WTC11 (cell line): ENCODE measurements at regions not wholly inside any gene's neighbourhood (a gene's known extent, or its start where the extent isn't known, plus 50 kb on each side); places are given as distances from the start of the nearest gene placed in this dataset.

ENCODE experiments used
- ATF2 ChIP-seq: sonication (generic); formaldehyde crosslinking; IDR thresholded peaks from 2 replicates; pipeline ENCODE4 v1.8.1; 2022; ENCODE audit warnings: low read depth, missing genetic modification reagents, borderline replicate concordance
- E2F4 ChIP-seq: sonication (generic); formaldehyde crosslinking; IDR thresholded peaks from 2 replicates; pipeline ENCODE4 v1.8.1; 2022; ENCODE audit warnings: low read depth, mild to moderate bottlenecking, moderate library complexity, missing genetic modification reagents, borderline replicate concordance
- E2F5 ChIP-seq: sonication (generic); formaldehyde crosslinking; IDR thresholded peaks from 2 replicates; pipeline ENCODE4 v1.8.1; 2022; ENCODE audit warnings: mild to moderate bottlenecking, moderate library complexity, missing genetic modification reagents
- ETV6 ChIP-seq: sonication (generic); formaldehyde crosslinking; IDR thresholded peaks from 2 replicates; pipeline ENCODE4 v1.8.1; 2022; ENCODE audit warnings: mild to moderate bottlenecking, missing genetic modification reagents
- JUN ChIP-seq: sonication (generic); formaldehyde crosslinking; IDR thresholded peaks from 2 replicates; pipeline ENCODE4 v1.8.0; 2023; ENCODE audit warnings: mild to moderate bottlenecking, missing genetic modification reagents
- KAT7 ChIP-seq: sonication (generic); formaldehyde crosslinking; IDR thresholded peaks from 2 replicates; pipeline ENCODE4 v1.8.1; 2023; ENCODE audit warnings: missing genetic modification reagents, mild to moderate bottlenecking, borderline replicate concordance
- MAX ChIP-seq: sonication (generic); formaldehyde crosslinking; IDR thresholded peaks from 2 replicates; pipeline ENCODE4 v1.8.0; 2022; ENCODE audit warnings: mild to moderate bottlenecking, missing genetic modification reagents
- SMAD4 ChIP-seq: sonication (generic); formaldehyde crosslinking; IDR thresholded peaks from 2 replicates; pipeline ENCODE4 v1.8.0; 2022; ENCODE audit warnings: mild to moderate bottlenecking, missing genetic modification reagents
- TEAD4 ChIP-seq: sonication (generic); formaldehyde crosslinking; IDR thresholded peaks from 2 replicates; pipeline ENCODE4 v1.8.0; 2022; ENCODE audit warnings: mild to moderate bottlenecking, missing genetic modification reagents
- TP53 ChIP-seq: sonication (generic); formaldehyde crosslinking; IDR thresholded peaks from 2 replicates; pipeline ENCODE4 v1.8.1; 2023; ENCODE audit warnings: mild to moderate bottlenecking, missing genetic modification reagents
- ZMAT4 ChIP-seq: fragments of 250-450 bp; sonication (Bioruptor Pico); IDR thresholded peaks from 2 replicates; pipeline ENCODE4 v1.9.0; 2021; ENCODE audit warnings: mild to moderate bottlenecking
- ZNF138 ChIP-seq: sonication (generic); formaldehyde crosslinking; conservative IDR thresholded peaks from 2 replicates; pipeline ENCODE4 v1.8.1; 2022; ENCODE audit warnings: mild to moderate bottlenecking, moderate library complexity, missing genetic modification reagents
- ZNF512 ChIP-seq: sonication (generic); formaldehyde crosslinking; IDR thresholded peaks from 2 replicates; pipeline ENCODE4 v1.8.1; 2022; ENCODE audit warnings: missing genetic modification reagents, borderline replicate concordance
- TF ChIP-seq, protein P1 (sequence below): fragments of 200-600 bp; IDR thresholded peaks from 2 replicates; pipeline ENCODE4 v1.8.0; 2022; ENCODE audit warnings: antibody characterized with exemption

GRCh38 chr6:74596588-74596987 lies 609.3 kb downstream of the COL12A1 start:
- TF ChIP-seq ETV6 (CRISPR knock-in tag) (no peak), ZMAT4 (CRISPR knock-in tag) (no peak), ZNF512 (no peak), TEAD4 (CRISPR knock-in tag) (no peak), KAT7 (CRISPR knock-in tag) (no peak), MAX (CRISPR knock-in tag) (no peak), SMAD4 (CRISPR knock-in tag) (no peak), ATF2 (CRISPR knock-in tag) (no peak), TP53 (no peak), E2F5 (CRISPR knock-in tag) (no peak), ZNF138 (CRISPR knock-in tag) (no peak), E2F4 (no peak), JUN (CRISPR knock-in tag) (no peak)
- TF ChIP-seq, protein P1, sequence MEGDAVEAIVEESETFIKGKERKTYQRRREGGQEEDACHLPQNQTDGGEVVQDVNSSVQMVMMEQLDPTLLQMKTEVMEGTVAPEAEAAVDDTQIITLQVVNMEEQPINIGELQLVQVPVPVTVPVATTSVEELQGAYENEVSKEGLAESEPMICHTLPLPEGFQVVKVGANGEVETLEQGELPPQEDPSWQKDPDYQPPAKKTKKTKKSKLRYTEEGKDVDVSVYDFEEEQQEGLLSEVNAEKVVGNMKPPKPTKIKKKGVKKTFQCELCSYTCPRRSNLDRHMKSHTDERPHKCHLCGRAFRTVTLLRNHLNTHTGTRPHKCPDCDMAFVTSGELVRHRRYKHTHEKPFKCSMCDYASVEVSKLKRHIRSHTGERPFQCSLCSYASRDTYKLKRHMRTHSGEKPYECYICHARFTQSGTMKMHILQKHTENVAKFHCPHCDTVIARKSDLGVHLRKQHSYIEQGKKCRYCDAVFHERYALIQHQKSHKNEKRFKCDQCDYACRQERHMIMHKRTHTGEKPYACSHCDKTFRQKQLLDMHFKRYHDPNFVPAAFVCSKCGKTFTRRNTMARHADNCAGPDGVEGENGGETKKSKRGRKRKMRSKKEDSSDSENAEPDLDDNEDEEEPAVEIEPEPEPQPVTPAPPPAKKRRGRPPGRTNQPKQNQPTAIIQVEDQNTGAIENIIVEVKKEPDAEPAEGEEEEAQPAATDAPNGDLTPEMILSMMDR: no peak
